ENCODE measurements at regions not wholly inside any gene's neighbourhood (a gene's known extent, or its start where the extent isn't known, plus 50 kb on each side); places are given as distances from the start of the nearest gene placed in this dataset.
"Not testable (repeated sequence)": the region's sequence is repeated elsewhere in the genome, so short reads cannot be mapped to it uniquely, and the experiment has no call there.

DNA sequence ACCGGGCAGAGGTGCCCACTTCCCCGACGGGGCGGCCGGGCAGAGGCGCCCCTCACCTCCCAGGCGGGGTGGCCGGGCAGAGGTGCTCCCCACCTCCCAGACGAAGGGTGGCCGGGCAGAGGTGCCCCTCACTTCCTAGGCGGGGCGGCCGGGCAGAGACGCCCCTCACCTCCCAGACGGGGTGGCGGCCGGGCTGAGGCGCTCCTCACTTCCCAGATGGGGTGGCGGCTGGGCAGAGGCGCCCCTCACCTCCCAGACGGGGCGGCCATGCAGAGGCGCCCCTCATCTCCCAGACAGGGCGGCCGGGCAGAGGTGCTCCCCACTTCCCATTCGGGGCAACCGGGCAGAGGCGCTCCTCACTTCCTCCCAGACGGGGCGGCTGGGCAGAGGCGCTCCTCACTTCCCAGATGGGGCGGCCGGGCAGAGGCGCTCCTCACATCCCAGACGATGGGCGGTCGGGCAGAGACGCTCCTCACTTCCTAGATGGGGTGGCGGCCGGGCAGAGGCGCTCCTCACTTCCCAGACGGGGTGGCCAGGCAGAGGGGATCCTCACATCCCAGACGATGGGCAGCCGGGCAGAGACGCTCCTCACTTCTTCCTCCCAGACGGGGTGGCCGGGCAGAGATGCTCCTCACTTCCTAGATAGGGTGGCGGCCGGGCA, 142.3 kb upstream of the NTRK2 start:
- DNase-seq; H3K4me3 Mint-ChIP-seq; H3K9me3 Mint-ChIP-seq; H3K27me3 Mint-ChIP-seq; ATAC-seq (replicated peaks); H3K27ac Mint-ChIP-seq; H3K36me3 Mint-ChIP-seq (ENCODE audit: insufficient read depth); H3K4me1 Mint-ChIP-seq (ENCODE audit: low read depth in 2 of 2): not testable (repeated sequence)

DNA sequence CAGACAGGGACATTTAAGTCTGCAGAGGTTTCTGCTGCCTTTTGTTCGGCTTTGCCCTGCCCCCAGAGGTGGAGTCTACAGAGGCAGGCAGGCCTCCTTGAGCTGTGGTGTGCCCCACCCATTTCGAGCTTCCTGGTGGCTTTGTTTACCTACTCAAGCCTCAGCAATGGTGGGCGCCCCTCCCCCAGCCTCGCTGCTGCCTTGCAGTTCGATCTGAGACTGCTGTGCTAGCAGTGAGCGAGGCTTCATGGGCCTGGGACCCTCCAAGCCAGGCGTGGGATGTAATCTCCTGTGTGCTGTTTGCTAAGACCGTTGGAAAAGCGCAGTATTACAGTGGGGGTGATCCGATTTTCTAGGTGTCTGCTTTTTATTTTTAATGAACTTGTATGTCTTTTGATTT, 133.6 kb upstream of the NTRK2 start:
- ATAC-seq (replicated peaks); H3K27me3 Mint-ChIP-seq; H3K4me3 Mint-ChIP-seq; H3K36me3 Mint-ChIP-seq (ENCODE audit: insufficient read depth); H3K27ac Mint-ChIP-seq; H3K4me1 Mint-ChIP-seq (ENCODE audit: low read depth in 2 of 2); DNase-seq: not testable (repeated sequence)
- H3K9me3 Mint-ChIP-seq: peaks cover 12 to 26% of the 10 kb centered on the region in 2 donors

DNA sequence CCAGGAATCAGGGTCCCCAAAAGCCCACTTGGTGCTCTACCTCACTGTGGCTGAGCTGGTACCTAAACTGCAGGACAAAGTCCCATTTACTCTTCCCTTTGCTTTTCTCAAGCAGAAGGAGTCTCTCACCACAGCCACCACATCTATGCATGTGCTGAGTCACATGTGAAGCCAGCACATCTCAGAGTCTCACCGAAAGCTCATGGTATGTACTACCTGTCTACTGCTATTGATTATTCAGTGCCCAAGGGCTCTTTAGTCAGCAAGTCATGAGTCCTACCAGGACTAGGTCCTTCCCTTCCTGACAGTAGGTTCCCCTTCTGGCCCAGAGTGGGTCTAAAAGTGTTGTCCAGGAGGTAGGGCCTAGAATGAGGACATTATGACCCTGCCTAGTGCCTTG, 130.7 kb upstream of the NTRK2 start:
- ATAC-seq (replicated peaks): no peak
- no peak overlapping the region for H3K4me3 Mint-ChIP-seq
- peaks cover 6 to 7% of the 10 kb centered on the region in 2 donors for H3K27me3 Mint-ChIP-seq
- H3K9me3 Mint-ChIP-seq: peaks cover 10 to 26% of the 10 kb centered on the region in 2 donors
- H3K4me1 Mint-ChIP-seq (ENCODE audit: low read depth in 2 of 2): no peaks in the 10 kb centered on the region
- no peaks in the 10 kb centered on the region for H3K36me3 Mint-ChIP-seq (ENCODE audit: insufficient read depth)
- DNase-seq: no peak
- no peak overlapping the region for H3K27ac Mint-ChIP-seq

GRCh38 chr9:84542554-84542953, 127.0 kb upstream of the NTRK2 start:
- no peak for DNase-seq
- H3K27ac Mint-ChIP-seq: no peak overlapping the region

GRCh38 chr9:84554069-84554664, 115.4 kb upstream of the NTRK2 start:
- DNase-seq: no peak
- no peak for ATAC-seq (replicated peaks)
- H3K27ac Mint-ChIP-seq: no peak overlapping the region
- no peak overlapping the region for H3K4me3 Mint-ChIP-seq
- no peaks in the 10 kb centered on the region for H3K4me1 Mint-ChIP-seq (ENCODE audit: low read depth in 2 of 2)
- no peaks in the 10 kb centered on the region for H3K36me3 Mint-ChIP-seq (ENCODE audit: insufficient read depth)
- H3K9me3 Mint-ChIP-seq: no peaks in the 10 kb centered on the region
- H3K27me3 Mint-ChIP-seq: peaks cover 0 to 19% of the 10 kb centered on the region in 2 donors

More at GRCh38 chr9:84542554-84542953, 127.0 kb upstream of the NTRK2 start:
- Mint-ChIP-seq H3K4me1 (ENCODE audit: low read depth in 2 of 2) (no peaks in the 10 kb centered on the region), H3K36me3 (ENCODE audit: insufficient read depth) (no peaks in the 10 kb centered on the region), H3K4me3 (no peak overlapping the region), H3K9me3 (peaks cover 4 to 10% of the 10 kb centered on the region in 2 donors), H3K27me3 (no peaks in the 10 kb centered on the region)
- ATAC-seq (replicated peaks): no peak

- no peaks in the 10 kb centered on the region for H3K9me3 Mint-ChIP-seq
- DNase-seq (no peak), ATAC-seq (replicated peaks) (no peak)
- no peaks in the 10 kb centered on the region for H3K4me1 Mint-ChIP-seq (ENCODE audit: low read depth in 2 of 2)
- H3K36me3 Mint-ChIP-seq (ENCODE audit: insufficient read depth): no peaks in the 10 kb centered on the region
- H3K27ac Mint-ChIP-seq: no peak overlapping the region
- no peak overlapping the region for H3K4me3 Mint-ChIP-seq
- H3K27me3 Mint-ChIP-seq: peaks cover 0 to 19% of the 10 kb centered on the region in 2 donors
These were observed 113.0 kb upstream of the NTRK2 start for GRCh38 chr9:84556556-84556955.

DNA sequence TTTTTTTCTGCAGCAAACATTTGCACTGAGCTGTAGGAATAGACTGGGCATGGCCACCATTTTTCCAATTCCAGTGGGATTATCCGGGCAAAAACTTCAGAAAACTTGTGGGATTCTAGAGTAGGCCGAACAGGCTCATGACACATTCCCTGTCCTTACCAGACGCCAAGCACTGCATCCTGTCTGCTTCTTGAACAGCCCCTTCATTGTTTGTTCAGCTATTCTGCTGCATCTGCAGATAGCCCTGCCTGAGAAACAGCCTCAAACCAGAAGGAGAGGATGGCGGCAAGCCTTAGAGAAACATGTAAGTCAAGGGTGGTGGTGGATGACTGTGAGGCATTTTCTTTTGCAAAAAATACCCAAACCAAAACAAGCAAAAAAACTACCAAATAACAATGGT, 111.8 kb upstream of the NTRK2 start:
- Mint-ChIP-seq H3K9me3 (peaks cover 0 to 3% of the 10 kb centered on the region in 2 donors), H3K4me3 (no peak overlapping the region), H3K27ac (no peak overlapping the region), H3K27me3 (peaks cover 0 to 19% of the 10 kb centered on the region in 2 donors), H3K36me3 (ENCODE audit: insufficient read depth) (no peaks in the 10 kb centered on the region), H3K4me1 (ENCODE audit: low read depth in 2 of 2) (no peaks in the 10 kb centered on the region)
- DNase-seq (no peak), ATAC-seq (replicated peaks) (no peak)

GRCh38 chr9:84563691-84564090, 105.8 kb upstream of the NTRK2 start:
- ATAC-seq (replicated peaks): no peak
- H3K4me3 Mint-ChIP-seq: no peak overlapping the region
- no peak for DNase-seq

DNA sequence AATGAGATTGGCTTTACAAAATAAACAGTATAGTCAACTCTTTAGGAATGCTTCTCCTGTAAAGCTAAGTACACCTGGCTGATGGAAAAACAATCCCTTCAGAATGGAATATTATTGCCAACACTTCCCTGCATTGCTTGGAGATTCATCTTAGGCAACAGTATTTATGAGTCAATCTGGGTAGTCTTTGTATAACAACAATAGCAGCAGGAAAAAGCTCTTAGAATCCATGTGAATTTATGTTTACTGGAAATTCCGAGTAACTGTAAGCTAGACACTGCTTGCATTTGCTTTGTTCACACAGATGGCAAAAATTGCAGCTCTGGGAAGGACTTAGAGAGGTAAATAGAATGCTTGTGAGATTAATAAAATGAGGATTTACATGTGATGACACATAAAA, 101.7 kb upstream of the NTRK2 start:
- no peak for ATAC-seq (replicated peaks)
- H3K4me1 Mint-ChIP-seq (ENCODE audit: low read depth in 2 of 2): no peaks in the 10 kb centered on the region
- no peak overlapping the region for H3K27ac Mint-ChIP-seq
- H3K27me3 Mint-ChIP-seq: peaks cover 5 to 21% of the 10 kb centered on the region in 2 donors
- H3K9me3 Mint-ChIP-seq: peaks cover 0 to 2% of the 10 kb centered on the region in 2 donors
- DNase-seq: no peak
- H3K4me3 Mint-ChIP-seq: no peak overlapping the region
- no peaks in the 10 kb centered on the region for H3K36me3 Mint-ChIP-seq (ENCODE audit: insufficient read depth)

More at GRCh38 chr9:84563691-84564090, 105.8 kb upstream of the NTRK2 start:
- Mint-ChIP-seq H3K9me3 (peaks cover 0 to 4% of the 10 kb centered on the region in 2 donors), H3K27ac (no peak overlapping the region), H3K27me3 (peaks cover 5 to 22% of the 10 kb centered on the region in 2 donors), H3K4me1 (ENCODE audit: low read depth in 2 of 2) (no peaks in the 10 kb centered on the region), H3K36me3 (ENCODE audit: insufficient read depth) (no peaks in the 10 kb centered on the region)

DNA sequence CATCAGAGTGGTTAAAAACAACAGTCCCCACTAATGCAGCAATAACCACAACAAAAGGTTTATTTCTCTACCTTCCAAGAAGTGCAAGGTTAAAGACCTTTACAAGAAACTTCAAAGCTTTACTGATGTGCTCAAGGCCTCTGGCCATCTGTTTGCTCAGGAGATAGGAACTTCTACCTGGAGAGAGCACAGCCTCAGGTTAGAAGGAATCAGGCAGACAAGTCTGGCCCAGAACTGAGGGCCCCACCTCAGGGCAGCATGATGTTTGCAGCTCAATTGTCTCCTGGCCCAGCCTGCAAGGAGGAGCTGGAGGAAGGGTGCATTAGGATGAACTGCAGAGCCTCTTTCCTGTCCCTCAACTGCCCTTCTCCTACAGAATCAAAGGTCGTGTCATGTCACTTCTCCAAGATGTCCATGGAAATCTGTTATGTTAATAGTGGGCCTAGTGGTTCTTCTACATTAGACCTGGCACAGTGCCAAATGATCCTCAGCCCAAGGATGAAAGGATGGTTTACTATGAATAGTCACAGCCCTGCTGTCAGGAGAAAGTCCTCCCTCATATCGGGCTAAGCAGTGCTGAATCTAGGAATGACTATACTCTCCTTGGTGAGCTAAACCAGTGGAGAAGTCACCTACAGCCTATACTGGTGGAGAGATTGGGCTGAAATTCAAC, 98.9 kb upstream of the NTRK2 start:
- Mint-ChIP-seq H3K4me3 (no peak overlapping the region), H3K27me3 (peaks cover 5 to 18% of the 10 kb centered on the region in 2 donors), H3K27ac (no peak overlapping the region), H3K36me3 (ENCODE audit: insufficient read depth) (no peaks in the 10 kb centered on the region), H3K9me3 (peaks cover 0 to 2% of the 10 kb centered on the region in 2 donors), H3K4me1 (ENCODE audit: low read depth in 2 of 2) (no peaks in the 10 kb centered on the region)
- ATAC-seq (replicated peaks) (no peak), DNase-seq (no peak)

DNA sequence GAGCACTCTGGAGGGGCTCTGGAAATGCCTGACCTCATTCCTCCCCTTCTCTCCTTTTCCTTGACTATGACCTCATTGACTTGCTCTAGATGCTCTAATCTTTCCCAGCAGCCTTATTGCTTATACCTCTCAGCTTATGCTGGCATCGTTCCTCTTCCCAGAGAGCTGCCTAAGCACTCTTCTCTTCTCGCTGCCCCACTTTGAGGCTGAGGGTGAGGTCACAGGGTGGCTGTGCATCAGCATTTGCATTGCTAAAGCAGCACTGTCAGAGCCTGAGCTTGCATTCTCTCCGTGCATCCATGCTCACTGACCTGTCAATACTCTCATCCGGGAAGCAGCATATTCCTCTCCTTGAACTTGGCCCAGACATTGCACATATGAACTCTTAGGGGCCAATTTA, 96.4 kb upstream of the NTRK2 start:
- Mint-ChIP-seq H3K27me3 (peaks cover 0 to 9% of the 10 kb centered on the region in 2 donors), H3K36me3 (ENCODE audit: insufficient read depth) (no peaks in the 10 kb centered on the region), H3K4me3 (no peak overlapping the region), H3K9me3 (peaks cover 0 to 2% of the 10 kb centered on the region in 2 donors), H3K4me1 (ENCODE audit: low read depth in 2 of 2) (no peaks in the 10 kb centered on the region), H3K27ac (no peak overlapping the region)
- ATAC-seq (replicated peaks) (no peak), DNase-seq (no peak)

GRCh38 chr9:84575705-84576104, 93.8 kb upstream of the NTRK2 start:
- H3K9me3 Mint-ChIP-seq: no peaks in the 10 kb centered on the region
- H3K4me3 Mint-ChIP-seq: no peak overlapping the region
- H3K36me3 Mint-ChIP-seq (ENCODE audit: insufficient read depth): no peaks in the 10 kb centered on the region
- DNase-seq (no peak), ATAC-seq (replicated peaks) (no peak)
- H3K27me3 Mint-ChIP-seq: peaks cover 0 to 9% of the 10 kb centered on the region in 2 donors
- no peaks in the 10 kb centered on the region for H3K4me1 Mint-ChIP-seq (ENCODE audit: low read depth in 2 of 2)
- no peak overlapping the region for H3K27ac Mint-ChIP-seq

DNA sequence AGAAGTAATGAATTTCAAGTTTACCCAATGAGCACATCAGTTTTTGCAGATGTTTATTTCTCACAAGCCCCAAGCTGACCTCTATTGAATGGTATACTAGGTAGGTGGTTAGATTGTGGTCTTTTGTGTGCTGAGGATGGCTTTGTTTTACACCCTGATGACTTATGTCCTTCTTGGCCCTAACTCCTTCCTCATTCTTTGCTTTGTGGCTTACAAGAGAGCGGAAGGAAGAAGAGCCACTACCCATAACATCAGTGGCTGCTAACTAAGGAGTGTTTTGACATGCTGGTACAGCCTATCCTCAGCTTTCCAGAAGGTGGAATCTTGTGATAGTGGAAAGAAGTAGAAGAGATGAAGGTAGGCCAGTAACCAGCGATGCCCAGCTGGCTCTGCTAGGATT, 85.7 kb upstream of the NTRK2 start:
- Mint-ChIP-seq H3K4me3 (no peak overlapping the region), H3K4me1 (ENCODE audit: low read depth in 2 of 2) (no peaks in the 10 kb centered on the region), H3K27ac (no peak overlapping the region), H3K27me3 (peaks cover 10 to 15% of the 10 kb centered on the region in 2 donors), H3K9me3 (peaks cover 0 to 2% of the 10 kb centered on the region in 2 donors), H3K36me3 (ENCODE audit: insufficient read depth) (no peaks in the 10 kb centered on the region)
- DNase-seq: no peak
- ATAC-seq (replicated peaks): no peak

- Mint-ChIP-seq H3K4me1 (ENCODE audit: low read depth in 2 of 2) (no peaks in the 10 kb centered on the region), H3K27ac (no peak overlapping the region)
These were observed 82.9 kb upstream of the NTRK2 start for GRCh38 chr9:84586662-84587061.

More at GRCh38 chr9:84586662-84587061, 82.9 kb upstream of the NTRK2 start:
- no peak overlapping the region for H3K4me3 Mint-ChIP-seq
- DNase-seq (no peak), ATAC-seq (replicated peaks) (no peak)
- no peaks in the 10 kb centered on the region for H3K36me3 Mint-ChIP-seq (ENCODE audit: insufficient read depth)
- H3K27me3 Mint-ChIP-seq: peaks cover 10 to 15% of the 10 kb centered on the region in 2 donors
- peaks cover 0 to 2% of the 10 kb centered on the region in 2 donors for H3K9me3 Mint-ChIP-seq
